Ascending aorta (tissue), 2 donors: ENCODE measurements at regions not wholly inside any gene's neighbourhood (a gene's known extent, or its start where the extent isn't known, plus 50 kb on each side); places are given as distances from the start of the nearest gene placed in this dataset.
A peak's percentile ranks its signal among the peaks of the same experiment; 100 is the strongest.
"Not testable (repeated sequence)": the region's sequence is repeated elsewhere in the genome, so short reads cannot be mapped to it uniquely, and the experiment has no call there.

ENCODE experiments used
- DNase-seq, 2 donors: peaks; one replicate each; pipeline ENCODE4 v3.0.0-alpha.2; 2019; ENCODE audit warnings: low spot score in 2 of 2
- H3K27ac ChIP-seq, 2 donors: fragments of 200-600 bp; sonication (generic); one replicate each; pipeline ENCODE4 v1.5.1; 2016 to 2017; ENCODE audit warnings: mild to moderate bottlenecking in 1 of 2
- H3K27me3 ChIP-seq: fragments of 200-600 bp; sonication (generic); one replicate; pipeline ENCODE4 v1.5.1; 2017
- H3K36me3 ChIP-seq, 2 donors: fragments of 200-600 bp; sonication (generic); one replicate each; pipeline ENCODE4 v1.5.1; 2016
- H3K4me1 ChIP-seq, 2 donors: fragments of 200-600 bp; sonication (generic); one replicate each; pipeline ENCODE4 v1.5.1; 2016 to 2017; ENCODE audit warnings: mild to moderate bottlenecking in 1 of 2
- H3K4me3 ChIP-seq, 2 donors: fragments of 200-600 bp; sonication (generic); one replicate each; pipeline ENCODE4 v1.5.1; 2016 to 2017; ENCODE audit warnings: mild to moderate bottlenecking in 1 of 2
- H3K9me3 ChIP-seq, 2 donors: fragments of 200-600 bp; sonication (generic); one replicate each; pipeline ENCODE4 v1.5.1; 2016
- intact Hi-C: fragments of 100-400 bp; cut with DNase I; formaldehyde crosslinking; loops from one replicate; pipeline ENCODE4 v1.15.1; 2023
- TF ChIP-seq, protein P1 (sequence below), 3 experiments: fragments of 200-600 bp in 2 of 3; fragments of 450-650 bp in 1 of 3; sonication (generic) in 2 of 3; IDR thresholded peaks; one replicate each; pipeline ENCODE4 v1.5.1; 2016 to 2019; ENCODE audit warnings: antibody characterized with exemption in 3 of 3, mild to moderate bottlenecking in 1 of 3, moderate library complexity in 1 of 3

DNA sequence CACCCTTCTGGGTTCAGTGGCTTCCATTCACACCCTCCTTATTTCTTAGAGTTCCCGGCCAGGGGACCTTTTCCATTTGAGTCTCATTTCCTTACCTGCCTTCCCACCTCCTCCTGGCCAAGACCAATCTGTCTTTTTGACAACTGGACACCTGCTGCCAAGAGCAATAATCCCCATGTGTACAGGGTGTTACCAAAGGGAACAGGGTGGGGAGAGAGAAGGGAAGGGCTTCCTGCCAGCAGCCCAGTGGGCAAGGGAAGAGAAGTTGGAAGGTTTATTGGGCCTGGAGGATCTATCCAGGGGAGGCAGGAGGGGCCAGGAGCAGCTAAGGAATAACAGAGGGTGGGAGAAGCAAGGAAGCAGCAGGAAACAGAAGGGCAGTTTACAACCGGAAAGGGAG is 346.2 kb downstream of the C12orf75 start:
- no peak overlapping the region for H3K4me3 ChIP-seq
- peak overlapping the region; percentile 26 to 51 for H3K27ac ChIP-seq
- no peak for DNase-seq
- TF ChIP-seq, protein P1, sequence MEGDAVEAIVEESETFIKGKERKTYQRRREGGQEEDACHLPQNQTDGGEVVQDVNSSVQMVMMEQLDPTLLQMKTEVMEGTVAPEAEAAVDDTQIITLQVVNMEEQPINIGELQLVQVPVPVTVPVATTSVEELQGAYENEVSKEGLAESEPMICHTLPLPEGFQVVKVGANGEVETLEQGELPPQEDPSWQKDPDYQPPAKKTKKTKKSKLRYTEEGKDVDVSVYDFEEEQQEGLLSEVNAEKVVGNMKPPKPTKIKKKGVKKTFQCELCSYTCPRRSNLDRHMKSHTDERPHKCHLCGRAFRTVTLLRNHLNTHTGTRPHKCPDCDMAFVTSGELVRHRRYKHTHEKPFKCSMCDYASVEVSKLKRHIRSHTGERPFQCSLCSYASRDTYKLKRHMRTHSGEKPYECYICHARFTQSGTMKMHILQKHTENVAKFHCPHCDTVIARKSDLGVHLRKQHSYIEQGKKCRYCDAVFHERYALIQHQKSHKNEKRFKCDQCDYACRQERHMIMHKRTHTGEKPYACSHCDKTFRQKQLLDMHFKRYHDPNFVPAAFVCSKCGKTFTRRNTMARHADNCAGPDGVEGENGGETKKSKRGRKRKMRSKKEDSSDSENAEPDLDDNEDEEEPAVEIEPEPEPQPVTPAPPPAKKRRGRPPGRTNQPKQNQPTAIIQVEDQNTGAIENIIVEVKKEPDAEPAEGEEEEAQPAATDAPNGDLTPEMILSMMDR (IDR thresholded peaks at IDR 0.05), result no peak
- no peaks in the 10 kb centered on the region for H3K27me3 ChIP-seq
- intact Hi-C loops, result no loop called here
- peaks cover 5 to 33% of the 10 kb centered on the region in 2 donors for H3K4me1 ChIP-seq
- H3K36me3 ChIP-seq, result no peaks in the 10 kb centered on the region
- H3K9me3 ChIP-seq, result no peaks in the 10 kb centered on the region

DNA sequence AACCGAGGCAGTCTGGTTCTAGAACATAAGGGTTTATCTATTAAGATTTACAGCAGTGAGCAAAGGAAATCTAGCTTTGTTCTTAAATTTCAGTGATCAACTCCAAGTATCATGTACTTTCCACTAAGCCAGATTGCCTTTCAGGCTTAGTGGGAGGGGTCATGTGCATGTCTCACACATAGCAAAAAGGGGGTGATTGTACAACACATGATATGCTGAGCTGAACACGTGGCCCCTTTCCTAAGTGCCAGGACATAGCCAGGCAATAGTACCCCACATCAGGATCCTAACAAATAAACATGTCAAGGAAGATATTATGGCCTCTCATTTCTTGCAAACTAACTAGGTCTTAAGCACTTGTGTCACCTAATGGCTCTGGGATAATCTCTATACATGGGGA is 347.2 kb downstream of the C12orf75 start:
- Histone ChIP-seq H3K9me3 (no peaks in the 10 kb centered on the region), H3K36me3 (no peaks in the 10 kb centered on the region), H3K4me3 (no peak overlapping the region), H3K27me3 (no peaks in the 10 kb centered on the region), H3K27ac (peak overlapping the region in 1 of 2 donors; percentile 51), H3K4me1 (peaks cover 2 to 23% of the 10 kb centered on the region in 2 donors)
- DNase-seq, result no peak
- TF ChIP-seq, protein P1 (IDR thresholded peaks at IDR 0.05), result no peak
- intact Hi-C loops, result no loop called here

DNA sequence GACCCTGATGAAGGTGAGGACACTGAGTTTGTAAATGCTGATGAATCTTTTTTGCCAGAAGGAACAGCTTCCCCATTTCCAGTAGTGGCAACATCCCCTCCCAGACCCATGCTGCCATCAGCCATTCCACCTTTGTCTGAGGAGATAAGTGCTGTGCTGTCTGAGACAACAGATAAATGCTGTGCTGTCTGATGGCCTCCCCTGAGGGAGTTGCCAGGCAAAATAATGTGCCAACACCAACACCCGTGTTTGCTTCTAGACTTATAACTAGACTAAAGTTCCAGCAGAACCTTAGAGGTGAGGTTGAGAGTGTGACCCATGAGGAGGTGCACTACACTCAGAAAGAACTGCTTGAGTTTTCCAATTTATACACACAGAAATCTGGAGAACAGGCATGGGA is 349.5 kb downstream of the C12orf75 start:
- no peaks in the 10 kb centered on the region for H3K9me3 ChIP-seq
- H3K4me3 ChIP-seq, result no peak overlapping the region
- peaks cover 2 to 16% of the 10 kb centered on the region in 2 donors for H3K4me1 ChIP-seq
- no peaks in the 10 kb centered on the region for H3K36me3 ChIP-seq
- TF ChIP-seq, protein P1 (IDR thresholded peaks at IDR 0.05), result no peak
- intact Hi-C loops, result no loop called here
- no peak for DNase-seq
- no peak overlapping the region for H3K27ac ChIP-seq
- H3K27me3 ChIP-seq, result no peaks in the 10 kb centered on the region

DNA sequence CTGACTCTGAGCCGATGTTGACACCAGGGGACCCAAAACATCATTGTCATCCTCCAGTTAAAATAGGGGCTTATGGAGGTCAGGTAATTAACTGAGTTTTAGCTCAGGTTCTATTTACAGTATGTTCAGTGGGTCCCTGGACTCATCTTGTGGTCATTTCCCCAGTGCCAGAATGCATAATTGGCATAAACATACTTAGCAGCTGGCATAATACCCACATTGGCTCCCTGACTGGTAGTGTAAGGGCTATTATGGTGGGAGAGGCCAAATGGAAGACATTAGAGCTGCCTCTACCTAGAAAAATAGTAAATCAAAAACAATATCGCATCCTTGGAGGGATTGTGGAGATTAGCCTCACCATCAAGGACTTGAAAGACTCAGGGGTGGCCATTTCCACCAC is 350.9 kb downstream of the C12orf75 start:
- H3K27me3 ChIP-seq, result no peaks in the 10 kb centered on the region
- DNase-seq, result no peak
- H3K27ac ChIP-seq, result no peak overlapping the region
- H3K4me3 ChIP-seq, result no peak overlapping the region
- intact Hi-C loops, result no loop called here
- TF ChIP-seq, protein P1 (IDR thresholded peaks at IDR 0.05), result no peak
- no peaks in the 10 kb centered on the region for H3K36me3 ChIP-seq
- no peaks in the 10 kb centered on the region for H3K9me3 ChIP-seq
- peaks cover 2 to 11% of the 10 kb centered on the region in 2 donors for H3K4me1 ChIP-seq

DNA sequence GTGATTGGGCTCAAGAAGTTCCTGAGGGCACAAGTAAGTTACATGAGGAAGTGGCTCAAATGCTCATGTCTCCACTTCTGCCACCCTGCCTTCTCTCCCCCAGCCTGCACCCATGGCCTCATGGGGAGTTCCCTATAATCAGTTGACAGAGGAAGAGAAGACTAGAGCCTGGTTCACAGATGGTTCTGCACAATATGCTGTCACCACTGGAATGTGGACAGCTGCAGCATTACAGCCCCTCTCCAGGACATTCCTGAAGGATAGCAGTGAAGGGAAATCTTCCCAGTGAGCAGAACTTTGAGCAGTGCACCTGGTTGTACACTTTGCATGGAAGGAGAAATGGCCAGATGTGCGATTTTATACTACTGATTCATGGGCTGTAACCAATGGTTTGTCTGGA is 352.3 kb downstream of the C12orf75 start:
- H3K9me3 ChIP-seq, DNase-seq, H3K27me3 ChIP-seq, H3K27ac ChIP-seq, H3K4me3 ChIP-seq, H3K4me1 ChIP-seq, H3K36me3 ChIP-seq, intact Hi-C loops: not testable (repeated sequence)

DNA sequence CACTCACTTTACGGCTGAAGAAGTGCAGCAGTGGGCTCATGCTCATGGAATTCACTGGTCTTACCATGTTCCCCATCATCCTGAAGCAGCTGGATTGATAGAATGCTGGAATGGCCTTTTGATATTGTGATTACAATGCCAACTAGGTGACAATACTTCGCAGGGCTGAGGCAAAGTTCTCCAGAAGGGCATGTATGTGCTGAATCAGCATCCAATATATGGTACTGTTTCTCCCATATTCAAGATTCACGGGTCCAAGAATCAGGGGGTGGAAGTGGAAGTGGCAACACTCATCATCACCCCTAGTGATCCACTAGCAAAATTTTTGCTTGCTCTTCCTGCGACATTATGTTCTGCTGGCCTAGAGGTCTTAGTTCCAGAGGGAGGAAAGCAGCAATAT is 353.3 kb downstream of the C12orf75 start:
- H3K27me3 ChIP-seq, H3K4me1 ChIP-seq, intact Hi-C loops, H3K4me3 ChIP-seq, H3K9me3 ChIP-seq, H3K27ac ChIP-seq, DNase-seq, H3K36me3 ChIP-seq: not testable (repeated sequence)

DNA sequence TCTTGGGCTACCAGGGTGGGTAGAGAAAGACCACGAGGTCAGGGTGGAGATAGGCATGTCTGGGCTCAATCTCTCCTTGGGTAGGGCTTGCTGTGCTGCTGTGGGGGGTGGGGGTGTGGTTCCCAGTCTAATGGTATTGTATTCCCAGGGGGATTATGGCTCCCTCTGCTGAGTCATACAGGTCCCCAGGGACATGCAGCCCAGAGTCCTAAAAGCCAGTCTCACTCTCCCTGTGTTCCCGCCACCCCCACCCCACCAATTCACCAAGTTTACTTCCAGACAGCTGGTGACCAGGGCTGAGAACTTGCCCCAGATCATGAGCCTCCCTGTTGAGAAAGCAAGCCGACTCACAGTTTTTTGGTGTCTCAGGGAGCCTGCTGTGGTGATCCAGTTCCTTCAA is 367.6 kb downstream of the C12orf75 start:
- intact Hi-C loops, result no loop called here
- H3K27me3 ChIP-seq, result no peaks in the 10 kb centered on the region
- no peaks in the 10 kb centered on the region for H3K9me3 ChIP-seq
- H3K27ac ChIP-seq, result no peak overlapping the region
- no peak overlapping the region for H3K4me3 ChIP-seq
- H3K4me1 ChIP-seq, result no peaks in the 10 kb centered on the region
- DNase-seq, result no peak
- H3K36me3 ChIP-seq, result no peaks in the 10 kb centered on the region
- TF ChIP-seq, protein P1 (IDR thresholded peaks at IDR 0.05), result no peak
